ENCODE measurements at regions not wholly inside any gene's neighbourhood (a gene's known extent, or its start where the extent isn't known, plus 50 kb on each side); places are given as distances from the start of the nearest gene placed in this dataset.

DNA sequence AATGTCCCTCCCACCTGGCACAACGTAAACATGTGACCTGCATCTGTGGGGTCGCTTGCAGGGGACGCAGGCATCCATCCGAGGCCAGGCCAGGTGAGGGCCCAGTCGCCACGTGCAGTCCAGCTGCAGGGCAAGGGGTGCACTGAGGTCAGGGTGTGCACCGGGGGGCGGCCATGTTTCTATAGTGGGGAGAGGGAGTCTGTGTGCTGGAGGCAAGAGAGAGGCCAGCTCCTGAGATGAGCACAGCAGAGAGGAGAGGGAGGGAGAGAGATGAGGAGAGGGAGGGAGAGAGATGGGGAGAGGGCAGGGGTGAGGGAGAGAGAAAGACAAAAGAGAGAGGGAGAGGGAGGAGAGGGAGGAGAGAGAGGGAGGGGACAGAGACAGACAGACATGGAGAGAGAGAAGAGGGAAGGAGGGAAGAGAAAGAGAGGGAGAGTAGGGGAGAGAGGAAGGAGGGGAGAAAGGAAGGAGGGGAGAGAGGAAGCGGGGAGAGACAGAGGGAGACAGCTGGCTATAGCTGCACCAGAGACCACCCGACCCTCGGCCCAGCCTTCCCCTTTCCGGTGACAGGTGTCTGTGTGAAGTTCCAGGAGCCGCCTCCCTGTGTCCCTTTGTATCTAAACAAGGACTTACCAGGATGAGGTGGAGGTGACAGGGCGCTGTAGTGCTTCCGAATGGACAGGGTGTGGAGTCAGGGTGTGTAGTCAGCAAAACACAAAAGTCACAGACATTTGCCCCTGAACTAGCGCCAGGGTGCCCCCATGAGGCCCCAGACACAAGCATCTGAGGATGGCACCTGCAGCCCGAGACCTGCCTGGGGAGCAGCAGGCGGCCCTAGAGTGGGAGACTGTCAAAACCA lies 68.7 kb downstream of the ADRA2C start:
- TF ChIP-seq, protein P1, sequence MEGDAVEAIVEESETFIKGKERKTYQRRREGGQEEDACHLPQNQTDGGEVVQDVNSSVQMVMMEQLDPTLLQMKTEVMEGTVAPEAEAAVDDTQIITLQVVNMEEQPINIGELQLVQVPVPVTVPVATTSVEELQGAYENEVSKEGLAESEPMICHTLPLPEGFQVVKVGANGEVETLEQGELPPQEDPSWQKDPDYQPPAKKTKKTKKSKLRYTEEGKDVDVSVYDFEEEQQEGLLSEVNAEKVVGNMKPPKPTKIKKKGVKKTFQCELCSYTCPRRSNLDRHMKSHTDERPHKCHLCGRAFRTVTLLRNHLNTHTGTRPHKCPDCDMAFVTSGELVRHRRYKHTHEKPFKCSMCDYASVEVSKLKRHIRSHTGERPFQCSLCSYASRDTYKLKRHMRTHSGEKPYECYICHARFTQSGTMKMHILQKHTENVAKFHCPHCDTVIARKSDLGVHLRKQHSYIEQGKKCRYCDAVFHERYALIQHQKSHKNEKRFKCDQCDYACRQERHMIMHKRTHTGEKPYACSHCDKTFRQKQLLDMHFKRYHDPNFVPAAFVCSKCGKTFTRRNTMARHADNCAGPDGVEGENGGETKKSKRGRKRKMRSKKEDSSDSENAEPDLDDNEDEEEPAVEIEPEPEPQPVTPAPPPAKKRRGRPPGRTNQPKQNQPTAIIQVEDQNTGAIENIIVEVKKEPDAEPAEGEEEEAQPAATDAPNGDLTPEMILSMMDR (conservative IDR thresholded peaks at IDR 0.05; ENCODE audit: low read depth, low read length): no peak
- TF ChIP-seq EZH2 (IDR thresholded peaks at IDR 0.05; ENCODE audit: borderline replicate concordance, low read depth, low read length, poor library complexity, severe bottlenecking): no peak

All from A673 (cell line).